ENCODE measurements at regions not wholly inside any gene's neighbourhood (a gene's known extent, or its start where the extent isn't known, plus 50 kb on each side); places are given as distances from the start of the nearest gene placed in this dataset.

GRCh38 chr11:15451713-15452112 is 337.0 kb downstream of the INSC start:
- no peak overlapping the region for H3K27ac Mint-ChIP-seq (ENCODE audit: unreplicated experiment)
- no peak overlapping the region for H3K4me3 Mint-ChIP-seq (ENCODE audit: unreplicated experiment)
- no peaks in the 10 kb centered on the region for H3K4me1 Mint-ChIP-seq (ENCODE audit: unreplicated experiment)
- H3K36me3 Mint-ChIP-seq (ENCODE audit: low read depth, unreplicated experiment) = no peaks in the 10 kb centered on the region
- TF ChIP-seq CTCF (IDR thresholded peaks at IDR 0.05; ENCODE audit: unreplicated experiment) = no peak
- H3K9me3 Mint-ChIP-seq (ENCODE audit: unreplicated experiment) = no peaks in the 10 kb centered on the region
- no peak for DNase-seq (ENCODE audit: low spot score)
- no peaks in the 10 kb centered on the region for H3K27me3 Mint-ChIP-seq (ENCODE audit: unreplicated experiment)

- DNase-seq (ENCODE audit: low spot score) = no peak
- H3K9me3 Mint-ChIP-seq (ENCODE audit: unreplicated experiment) = no peaks in the 10 kb centered on the region
- no peaks in the 10 kb centered on the region for H3K27me3 Mint-ChIP-seq (ENCODE audit: unreplicated experiment)
- no peak overlapping the region for H3K4me3 Mint-ChIP-seq (ENCODE audit: unreplicated experiment)
- no peaks in the 10 kb centered on the region for H3K36me3 Mint-ChIP-seq (ENCODE audit: low read depth, unreplicated experiment)
- no peaks in the 10 kb centered on the region for H3K4me1 Mint-ChIP-seq (ENCODE audit: unreplicated experiment)
- H3K27ac Mint-ChIP-seq (ENCODE audit: unreplicated experiment) = no peak overlapping the region
- no peak for TF ChIP-seq CTCF (IDR thresholded peaks at IDR 0.05; ENCODE audit: unreplicated experiment)
These were observed 338.6 kb downstream of the INSC start for GRCh38 chr11:15453211-15453765.

GRCh38 chr11:15468466-15468865 is 353.7 kb downstream of the INSC start:
- Mint-ChIP-seq H3K27me3 (ENCODE audit: unreplicated experiment) (no peaks in the 10 kb centered on the region), H3K27ac (ENCODE audit: unreplicated experiment) (no peak overlapping the region), H3K9me3 (ENCODE audit: unreplicated experiment) (no peaks in the 10 kb centered on the region), H3K4me3 (ENCODE audit: unreplicated experiment) (no peak overlapping the region), H3K4me1 (ENCODE audit: unreplicated experiment) (peaks cover 10% of the 10 kb centered on the region), H3K36me3 (ENCODE audit: low read depth, unreplicated experiment) (no peaks in the 10 kb centered on the region)
- no peak for TF ChIP-seq CTCF (IDR thresholded peaks at IDR 0.05; ENCODE audit: unreplicated experiment)
- DNase-seq (ENCODE audit: low spot score) = no peak

- Mint-ChIP-seq H3K27ac (ENCODE audit: unreplicated experiment) (no peak overlapping the region), H3K4me1 (ENCODE audit: unreplicated experiment) (peaks cover 10% of the 10 kb centered on the region), H3K4me3 (ENCODE audit: unreplicated experiment) (no peak overlapping the region)
These were observed 356.5 kb downstream of the INSC start for GRCh38 chr11:15471048-15471894.

More at GRCh38 chr11:15471048-15471894, 356.5 kb downstream of the INSC start:
- Mint-ChIP-seq H3K36me3 (ENCODE audit: low read depth, unreplicated experiment) (no peaks in the 10 kb centered on the region), H3K27me3 (ENCODE audit: unreplicated experiment) (no peaks in the 10 kb centered on the region), H3K9me3 (ENCODE audit: unreplicated experiment) (no peaks in the 10 kb centered on the region)
- TF ChIP-seq CTCF (IDR thresholded peaks at IDR 0.05; ENCODE audit: unreplicated experiment) = no peak
- no peak for DNase-seq (ENCODE audit: low spot score)
